ENCODE measurements at regions not wholly inside any gene's neighbourhood (a gene's known extent, or its start where the extent isn't known, plus 50 kb on each side); places are given as distances from the start of the nearest gene placed in this dataset.
"Not testable (repeated sequence)": the region's sequence is repeated elsewhere in the genome, so short reads cannot be mapped to it uniquely, and the experiment has no call there.

- not testable (repeated sequence) for TF ChIP-seq CTCF (conservative IDR thresholded peaks at IDR 0.05; ENCODE audit: low read length); EZH2phosphoT487 (IDR thresholded peaks at IDR 0.05; ENCODE audit: borderline replicate concordance, low read depth, low read length)
Measured at GRCh38 chr3:11707084-11707483, 63.4 kb upstream of the VGLL4 start.

All from OCI-LY7 (cell line).